ENCODE measurements at regions not wholly inside any gene's neighbourhood (a gene's known extent, or its start where the extent isn't known, plus 50 kb on each side); places are given as distances from the start of the nearest gene placed in this dataset.

DNA sequence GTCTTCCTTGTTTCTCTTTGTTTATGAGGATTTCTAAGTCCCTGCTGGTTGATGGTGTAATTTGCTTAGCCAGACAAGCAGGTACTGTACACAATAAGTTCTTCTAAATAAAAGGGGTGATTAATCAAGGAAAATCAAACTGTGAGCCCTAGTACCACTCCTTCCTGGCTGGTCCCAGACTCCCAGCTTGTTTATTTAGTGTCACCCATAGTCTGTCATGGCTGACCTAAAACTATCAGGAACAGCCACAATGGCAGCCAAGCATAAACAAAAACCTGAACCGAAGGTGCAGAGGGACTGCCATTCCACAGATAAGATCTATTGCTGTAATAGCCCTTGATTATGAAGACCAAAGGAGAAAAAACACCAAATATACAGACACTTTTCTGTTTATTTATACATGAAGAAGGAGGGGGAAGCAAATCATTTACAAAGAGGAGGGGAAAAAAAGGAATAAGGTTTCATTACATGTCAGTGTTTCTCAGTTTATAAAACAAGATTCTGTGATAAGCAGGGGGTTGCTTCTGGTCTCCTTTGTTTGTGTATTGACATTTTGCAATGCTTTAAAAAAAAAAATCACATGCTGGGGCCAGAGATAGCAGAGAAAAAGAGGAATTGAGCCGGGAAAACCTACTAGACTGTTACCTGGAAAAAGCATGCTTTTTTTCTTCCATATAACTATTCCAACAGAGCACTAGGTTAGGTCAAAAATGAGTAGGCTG lies 182.4 kb upstream of the DPH6 start:
- TF ChIP-seq, protein P1, sequence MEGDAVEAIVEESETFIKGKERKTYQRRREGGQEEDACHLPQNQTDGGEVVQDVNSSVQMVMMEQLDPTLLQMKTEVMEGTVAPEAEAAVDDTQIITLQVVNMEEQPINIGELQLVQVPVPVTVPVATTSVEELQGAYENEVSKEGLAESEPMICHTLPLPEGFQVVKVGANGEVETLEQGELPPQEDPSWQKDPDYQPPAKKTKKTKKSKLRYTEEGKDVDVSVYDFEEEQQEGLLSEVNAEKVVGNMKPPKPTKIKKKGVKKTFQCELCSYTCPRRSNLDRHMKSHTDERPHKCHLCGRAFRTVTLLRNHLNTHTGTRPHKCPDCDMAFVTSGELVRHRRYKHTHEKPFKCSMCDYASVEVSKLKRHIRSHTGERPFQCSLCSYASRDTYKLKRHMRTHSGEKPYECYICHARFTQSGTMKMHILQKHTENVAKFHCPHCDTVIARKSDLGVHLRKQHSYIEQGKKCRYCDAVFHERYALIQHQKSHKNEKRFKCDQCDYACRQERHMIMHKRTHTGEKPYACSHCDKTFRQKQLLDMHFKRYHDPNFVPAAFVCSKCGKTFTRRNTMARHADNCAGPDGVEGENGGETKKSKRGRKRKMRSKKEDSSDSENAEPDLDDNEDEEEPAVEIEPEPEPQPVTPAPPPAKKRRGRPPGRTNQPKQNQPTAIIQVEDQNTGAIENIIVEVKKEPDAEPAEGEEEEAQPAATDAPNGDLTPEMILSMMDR (IDR thresholded peaks at IDR 0.05; ENCODE audit: poor library complexity, severe bottlenecking) = no peak
- TF ChIP-seq RAD21 (conservative IDR thresholded peaks at IDR 0.05) (no peak), TAF1 (IDR thresholded peaks at IDR 0.05; ENCODE audit: low read depth) (no peak), EZH2 (IDR thresholded peaks at IDR 0.05; ENCODE audit: borderline replicate concordance, insufficient read depth, low read length, poor library complexity, severe bottlenecking) (no peak), EP300 (conservative IDR thresholded peaks at IDR 0.05; ENCODE audit: poor library complexity, severe bottlenecking) (no peak), SMC3 (conservative IDR thresholded peaks at IDR 0.05; ENCODE audit: poor library complexity) (no peak), POLR2AphosphoS5 (IDR thresholded peaks at IDR 0.05) (no peak), MXI1 (conservative IDR thresholded peaks at IDR 0.05; ENCODE audit: poor library complexity, severe bottlenecking) (no peak)
- TF ChIP-seq, protein P2, sequence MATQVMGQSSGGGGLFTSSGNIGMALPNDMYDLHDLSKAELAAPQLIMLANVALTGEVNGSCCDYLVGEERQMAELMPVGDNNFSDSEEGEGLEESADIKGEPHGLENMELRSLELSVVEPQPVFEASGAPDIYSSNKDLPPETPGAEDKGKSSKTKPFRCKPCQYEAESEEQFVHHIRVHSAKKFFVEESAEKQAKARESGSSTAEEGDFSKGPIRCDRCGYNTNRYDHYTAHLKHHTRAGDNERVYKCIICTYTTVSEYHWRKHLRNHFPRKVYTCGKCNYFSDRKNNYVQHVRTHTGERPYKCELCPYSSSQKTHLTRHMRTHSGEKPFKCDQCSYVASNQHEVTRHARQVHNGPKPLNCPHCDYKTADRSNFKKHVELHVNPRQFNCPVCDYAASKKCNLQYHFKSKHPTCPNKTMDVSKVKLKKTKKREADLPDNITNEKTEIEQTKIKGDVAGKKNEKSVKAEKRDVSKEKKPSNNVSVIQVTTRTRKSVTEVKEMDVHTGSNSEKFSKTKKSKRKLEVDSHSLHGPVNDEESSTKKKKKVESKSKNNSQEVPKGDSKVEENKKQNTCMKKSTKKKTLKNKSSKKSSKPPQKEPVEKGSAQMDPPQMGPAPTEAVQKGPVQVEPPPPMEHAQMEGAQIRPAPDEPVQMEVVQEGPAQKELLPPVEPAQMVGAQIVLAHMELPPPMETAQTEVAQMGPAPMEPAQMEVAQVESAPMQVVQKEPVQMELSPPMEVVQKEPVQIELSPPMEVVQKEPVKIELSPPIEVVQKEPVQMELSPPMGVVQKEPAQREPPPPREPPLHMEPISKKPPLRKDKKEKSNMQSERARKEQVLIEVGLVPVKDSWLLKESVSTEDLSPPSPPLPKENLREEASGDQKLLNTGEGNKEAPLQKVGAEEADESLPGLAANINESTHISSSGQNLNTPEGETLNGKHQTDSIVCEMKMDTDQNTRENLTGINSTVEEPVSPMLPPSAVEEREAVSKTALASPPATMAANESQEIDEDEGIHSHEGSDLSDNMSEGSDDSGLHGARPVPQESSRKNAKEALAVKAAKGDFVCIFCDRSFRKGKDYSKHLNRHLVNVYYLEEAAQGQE (IDR thresholded peaks at IDR 0.05; ENCODE audit: borderline replicate concordance) = no peak

All from neural cell (in vitro differentiated cells).